Gastrocnemius medialis (tissue), 4 donors: ENCODE measurements at regions not wholly inside any gene's neighbourhood (a gene's known extent, or its start where the extent isn't known, plus 50 kb on each side); places are given as distances from the start of the nearest gene placed in this dataset.
A peak's percentile ranks its signal among the peaks of the same experiment; 100 is the strongest.

Experiments
- ATAC-seq, 2 donors: fragments of 150-250 bp; one replicate each; pipeline ENCODE4 v1.9.1; 2016
- DNase-seq, 2 donors: peaks; one replicate each; pipeline ENCODE4 v3.0.0-alpha.2; 2019
- H3K27ac ChIP-seq, 4 donors: fragments of 200-600 bp; sonication (generic); 1 replicate in 1 of 4; 2 replicates in 3 of 4; pipeline ENCODE4 v1.5.1; 2016 to 2018; ENCODE audit warnings: mild to moderate bottlenecking in 2 of 4, moderate library complexity in 1 of 4
- H3K27me3 ChIP-seq, 3 donors: fragments of 200-600 bp; sonication (generic) in 2 of 3; 1 replicate in 1 of 3; 2 replicates in 2 of 3; pipeline versions ENCODE4 v1.5.1 to v1.6.0; 2016 to 2019; ENCODE audit warnings: mild to moderate bottlenecking in 1 of 3, moderate library complexity in 1 of 3
- H3K36me3 ChIP-seq, 2 donors: fragments of 200-600 bp; sonication (generic) in 1 of 2; one replicate each; pipeline ENCODE4 v1.5.1; 2017 to 2018
- H3K4me1 ChIP-seq, 2 donors: fragments of 200-600 bp; sonication (generic) in 1 of 2; one replicate each; pipeline ENCODE4 v1.5.1; 2016 to 2017; ENCODE audit warnings: mild to moderate bottlenecking in 2 of 2
- H3K4me3 ChIP-seq, 4 donors: fragments of 200-600 bp; sonication (generic) in 3 of 4; 1 replicate in 1 of 4; 2 replicates in 3 of 4; pipeline ENCODE4 v1.5.1; 2016 to 2019; ENCODE audit warnings: mild to moderate bottlenecking in 2 of 4
- H3K9me3 ChIP-seq, 3 donors: fragments of 200-600 bp; sonication (generic) in 2 of 3; 1 replicate in 1 of 3; 2 replicates in 2 of 3; pipeline ENCODE4 v1.5.1; 2016 to 2019
- POLR2A ChIP-seq, 2 donors: fragments of 450-650 bp; IDR thresholded peaks; one replicate each; pipeline ENCODE4 v1.6.1; 2017; ENCODE audit warnings: antibody characterized with exemption in 2 of 2, mild to moderate bottlenecking in 2 of 2, moderate library complexity in 2 of 2
- in situ Hi-C, 4 donors: fragments of 200-750 bp; cut with MboI; loops; one replicate each; pipeline versions ENCODE4 v1.15.0 to v1.8.0; 2017; ENCODE audit warnings: low sequenced_read_pairs in 4 of 4
- intact Hi-C: fragments of 100-400 bp; cut with DNase I; formaldehyde crosslinking; loops from one replicate; pipeline ENCODE4 v1.15.1; 2023; ENCODE audit warnings: low total_unique reads
- TF ChIP-seq, protein P1 (sequence below), 5 experiments: fragments of 450-650 bp in 3 of 5; fragments of 200-600 bp in 2 of 5; sonication (generic) in 2 of 5; IDR thresholded peaks in 4 of 5; conservative IDR thresholded peaks in 1 of 5; 1 replicate in 4 of 5; 2 replicates in 1 of 5; pipeline ENCODE4 v1.5.1; 2016 to 2019; ENCODE audit warnings: antibody characterized with exemption in 5 of 5, mild to moderate bottlenecking in 3 of 5, moderate library complexity in 3 of 5

DNA sequence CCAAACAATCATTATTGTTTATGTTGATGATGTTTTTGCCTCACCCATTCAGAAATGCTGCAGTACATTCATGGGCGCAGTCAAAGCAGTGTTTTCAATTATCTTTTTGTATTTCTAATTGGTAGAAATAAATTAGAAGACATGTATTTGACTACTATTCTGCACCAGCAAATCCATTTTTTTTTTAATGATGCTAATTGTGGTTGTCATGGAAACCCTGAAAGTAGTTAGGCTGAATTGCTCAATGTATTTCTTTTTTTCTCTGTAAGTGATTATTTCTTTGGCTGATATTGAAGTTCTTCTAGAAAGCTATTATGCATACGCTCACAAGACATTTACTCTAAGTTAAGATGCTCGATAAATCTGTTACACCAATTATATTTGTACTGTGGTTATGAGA lies 101.2 kb downstream of the RFC3 start:
- DNase-seq (no peak), ATAC-seq (no peak)
- in situ Hi-C loops (no loop called here), intact Hi-C loops (no loop called here)
- no peak overlapping the region for H3K4me3 ChIP-seq
- TF ChIP-seq, protein P1, sequence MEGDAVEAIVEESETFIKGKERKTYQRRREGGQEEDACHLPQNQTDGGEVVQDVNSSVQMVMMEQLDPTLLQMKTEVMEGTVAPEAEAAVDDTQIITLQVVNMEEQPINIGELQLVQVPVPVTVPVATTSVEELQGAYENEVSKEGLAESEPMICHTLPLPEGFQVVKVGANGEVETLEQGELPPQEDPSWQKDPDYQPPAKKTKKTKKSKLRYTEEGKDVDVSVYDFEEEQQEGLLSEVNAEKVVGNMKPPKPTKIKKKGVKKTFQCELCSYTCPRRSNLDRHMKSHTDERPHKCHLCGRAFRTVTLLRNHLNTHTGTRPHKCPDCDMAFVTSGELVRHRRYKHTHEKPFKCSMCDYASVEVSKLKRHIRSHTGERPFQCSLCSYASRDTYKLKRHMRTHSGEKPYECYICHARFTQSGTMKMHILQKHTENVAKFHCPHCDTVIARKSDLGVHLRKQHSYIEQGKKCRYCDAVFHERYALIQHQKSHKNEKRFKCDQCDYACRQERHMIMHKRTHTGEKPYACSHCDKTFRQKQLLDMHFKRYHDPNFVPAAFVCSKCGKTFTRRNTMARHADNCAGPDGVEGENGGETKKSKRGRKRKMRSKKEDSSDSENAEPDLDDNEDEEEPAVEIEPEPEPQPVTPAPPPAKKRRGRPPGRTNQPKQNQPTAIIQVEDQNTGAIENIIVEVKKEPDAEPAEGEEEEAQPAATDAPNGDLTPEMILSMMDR (IDR thresholded peaks at IDR 0.05 in 4 of 5, conservative IDR thresholded peaks at IDR 0.05 in 1 of 5): no peak
- no peak for TF ChIP-seq POLR2A (IDR thresholded peaks at IDR 0.05)
- no peaks in the 10 kb centered on the region for H3K27me3 ChIP-seq
- H3K9me3 ChIP-seq: no peaks in the 10 kb centered on the region
- H3K36me3 ChIP-seq: no peaks in the 10 kb centered on the region
- no peak overlapping the region for H3K27ac ChIP-seq
- H3K4me1 ChIP-seq: peaks cover 0 to 2% of the 10 kb centered on the region in 2 donors

GRCh38 chr13:33925563-33925962 lies 107.6 kb downstream of the RFC3 start:
- in situ Hi-C loops (loop anchor here in 2 of 4 donors (25.0 kb wide), 1 partner anchor 1237 kb away; no protein-coding TSS in a partner anchor), intact Hi-C loops (no loop called here)
- Histone ChIP-seq H3K9me3 (no peaks in the 10 kb centered on the region), H3K4me1 (no peaks in the 10 kb centered on the region), H3K4me3 (no peak overlapping the region), H3K36me3 (no peaks in the 10 kb centered on the region), H3K27ac (no peak overlapping the region), H3K27me3 (no peaks in the 10 kb centered on the region)
- TF ChIP-seq, protein P1 (IDR thresholded peaks at IDR 0.05 in 4 of 5, conservative IDR thresholded peaks at IDR 0.05 in 1 of 5): no peak
- DNase-seq (no peak), ATAC-seq (no peak)

- DNase-seq (no peak), ATAC-seq (peak; percentile 44 to 54)
- Histone ChIP-seq H3K36me3 (no peaks in the 10 kb centered on the region), H3K27me3 (no peaks in the 10 kb centered on the region), H3K4me3 (no peak overlapping the region), H3K4me1 (no peaks in the 10 kb centered on the region), H3K27ac (no peak overlapping the region), H3K9me3 (no peaks in the 10 kb centered on the region)
- intact Hi-C loops: no loop called here
- no peak for TF ChIP-seq POLR2A (IDR thresholded peaks at IDR 0.05)
- TF ChIP-seq, protein P1 (IDR thresholded peaks at IDR 0.05 in 4 of 5, conservative IDR thresholded peaks at IDR 0.05 in 1 of 5): no peak
- in situ Hi-C loops: loop anchor here in 2 of 4 donors (25.0 kb wide), 1 partner anchor 1235 kb away; no protein-coding TSS in a partner anchor
Measured at GRCh38 chr13:33927315-33927714, 109.4 kb downstream of the RFC3 start.

DNA sequence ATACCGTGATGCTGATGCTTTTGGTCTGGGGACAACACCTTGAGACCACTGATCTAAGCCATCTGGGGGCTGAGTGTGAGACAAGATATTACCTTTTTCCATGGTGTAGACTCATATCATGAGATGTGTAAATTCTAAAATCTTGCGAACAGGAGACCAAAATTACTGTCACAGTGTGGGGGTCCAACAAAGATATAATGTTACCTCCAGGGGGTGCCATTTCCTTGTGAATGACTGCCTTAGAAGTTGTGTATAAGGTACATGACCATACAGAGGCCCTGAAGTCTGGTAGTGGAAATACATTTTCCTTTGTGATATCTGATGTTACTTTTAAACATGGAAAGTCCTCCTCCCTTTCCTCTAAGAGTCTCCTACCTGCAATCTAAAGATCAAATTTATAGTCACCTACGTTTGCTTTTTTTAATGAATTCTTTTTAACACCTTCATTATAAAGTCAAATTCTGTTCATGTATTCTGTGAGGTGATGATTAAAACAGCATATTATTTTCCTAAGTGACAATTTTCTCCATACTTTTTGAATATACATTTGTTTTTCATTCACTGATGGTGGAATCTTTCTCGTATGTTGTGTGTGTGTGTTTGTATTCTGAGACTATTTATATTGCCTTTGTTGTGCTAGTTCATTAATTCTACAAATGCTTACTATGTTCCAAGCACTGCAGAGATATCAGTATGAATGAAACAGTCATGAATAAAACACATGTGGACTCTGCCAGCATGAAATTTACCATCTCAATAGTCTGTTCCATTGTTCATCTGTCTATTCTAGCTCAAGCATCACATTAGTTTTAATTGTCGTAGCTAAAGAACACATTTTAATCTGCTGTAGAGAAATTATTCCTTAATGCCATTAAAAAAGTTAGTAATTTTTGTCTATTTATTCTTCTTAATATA lies 113.7 kb downstream of the RFC3 start:
- ATAC-seq (no peak), DNase-seq (no peak)
- TF ChIP-seq POLR2A (IDR thresholded peaks at IDR 0.05): no peak
- TF ChIP-seq, protein P1 (IDR thresholded peaks at IDR 0.05 in 4 of 5, conservative IDR thresholded peaks at IDR 0.05 in 1 of 5): peak in 3 of 5 experiments; percentile 20 to 30 (median 27)
- no peaks in the 10 kb centered on the region for H3K9me3 ChIP-seq
- no peaks in the 10 kb centered on the region for H3K36me3 ChIP-seq
- peaks cover 0 to 5% of the 10 kb centered on the region in 2 donors for H3K4me1 ChIP-seq
- H3K27ac ChIP-seq: no peak overlapping the region
- in situ Hi-C loops: loop anchor here in 3 of 4 donors (10.0 to 25.0 kb wide), 2 partner anchors 1231 to 1233 kb away; no protein-coding TSS in a partner anchor
- no peaks in the 10 kb centered on the region for H3K27me3 ChIP-seq
- H3K4me3 ChIP-seq: no peak overlapping the region
- intact Hi-C loops: no loop called here
